DND-41 (cell line): ENCODE measurements at regions not wholly inside any gene's neighbourhood (a gene's known extent, or its start where the extent isn't known, plus 50 kb on each side); places are given as distances from the start of the nearest gene placed in this dataset.

Experiments used
- ATAC-seq: fragments of 200-7000 bp; cut with Tn5 transposase; 3 replicates; pipeline ENCODE4 v1.9.1; 2021; ENCODE audit warnings: low read depth; ENCODE audit not compliant: insufficient read depth
- DNase-seq: peaks from one replicate; pipeline ENCODE4 v3.0.0-alpha.2; 2020
- H2AFZ ChIP-seq: 2 replicates; pipeline ENCODE4 v1.6.0; 2012; ENCODE audit warnings: low read depth, low read length
- H3K27ac ChIP-seq: 2 replicates; pipeline ENCODE4 v1.5.1; 2012; ENCODE audit warnings: low read length, inconsistent platforms
- H3K27me3 ChIP-seq: fragments of 200-600 bp; sonication (generic); 2 replicates; pipeline ENCODE4 v1.6.0; 2012; ENCODE audit warnings: low read length, mild to moderate bottlenecking, inconsistent platforms; ENCODE audit not compliant: insufficient read depth, poor library complexity
- H3K36me3 ChIP-seq: 2 replicates; pipeline ENCODE4 v1.5.1; 2012; ENCODE audit warnings: low read length, inconsistent platforms; ENCODE audit not compliant: insufficient read depth
- H3K4me1 ChIP-seq: 2 replicates; pipeline ENCODE4 v1.5.1; 2012; ENCODE audit warnings: mild to moderate bottlenecking, low read length; ENCODE audit not compliant: insufficient read depth
- H3K4me2 ChIP-seq: 2 replicates; pipeline ENCODE4 v1.6.0; 2012; ENCODE audit warnings: mild to moderate bottlenecking, moderate library complexity, low read length, inconsistent platforms; ENCODE audit not compliant: insufficient read depth
- H3K4me3 ChIP-seq, 2 experiments: fragments of 200-600 bp in 1 of 2; shearing (Covaris generic) in 1 of 2; 2 replicates each; pipeline ENCODE4 v1.5.1; 2012 to 2016; ENCODE audit warnings: inconsistent platforms in 2 of 2, low read length in 2 of 2, mild to moderate bottlenecking in 2 of 2, low read depth in 1 of 2, moderate library complexity in 1 of 2
- H3K79me2 ChIP-seq: 2 replicates; pipeline ENCODE4 v1.6.0; 2012; ENCODE audit warnings: low read length, inconsistent platforms; ENCODE audit not compliant: insufficient read depth
- H3K9ac ChIP-seq: 2 replicates; pipeline ENCODE4 v1.6.0; 2012; ENCODE audit warnings: low read depth, mild to moderate bottlenecking, inconsistent platforms, low read length, moderate library complexity
- H3K9me3 ChIP-seq: 2 replicates; pipeline ENCODE4 v1.5.1; 2012; ENCODE audit warnings: low read length, moderate library complexity, mild to moderate bottlenecking, inconsistent platforms; ENCODE audit not compliant: insufficient read depth, severe bottlenecking
- H4K20me1 ChIP-seq: 2 replicates; pipeline ENCODE4 v1.6.0; 2012; ENCODE audit warnings: low read length; ENCODE audit not compliant: insufficient read depth
- EZH2 ChIP-seq: IDR thresholded peaks from 3 replicates; pipeline ENCODE4 v1.6.1; 2012; ENCODE audit warnings: borderline replicate concordance, low read depth, mild to moderate bottlenecking, moderate library complexity, low read length, inconsistent platforms; ENCODE audit not compliant: severe bottlenecking
- TF ChIP-seq, protein P1 (sequence below): IDR thresholded peaks from 2 replicates; pipeline ENCODE4 v1.5.1; 2012; ENCODE audit warnings: borderline replicate concordance, low read length, moderate library complexity, mild to moderate bottlenecking; ENCODE audit not compliant: poor library complexity, severe bottlenecking; ENCODE audit errors: extremely low read depth

- H3K4me2 ChIP-seq: no peak overlapping the region
- H3K4me1 ChIP-seq: no peaks in the 10 kb centered on the region
- peaks cover 6% of the 10 kb centered on the region for H3K9me3 ChIP-seq
- no peaks in the 10 kb centered on the region for H3K36me3 ChIP-seq
- ATAC-seq: no peak
- no peak overlapping the region for H3K4me3 ChIP-seq
- no peak overlapping the region for H3K9ac ChIP-seq
- no peaks in the 10 kb centered on the region for H3K79me2 ChIP-seq
- no peaks in the 10 kb centered on the region for H3K27me3 ChIP-seq
- H4K20me1 ChIP-seq: no peaks in the 10 kb centered on the region
- H3K27ac ChIP-seq: no peak overlapping the region
- TF ChIP-seq, protein P1, sequence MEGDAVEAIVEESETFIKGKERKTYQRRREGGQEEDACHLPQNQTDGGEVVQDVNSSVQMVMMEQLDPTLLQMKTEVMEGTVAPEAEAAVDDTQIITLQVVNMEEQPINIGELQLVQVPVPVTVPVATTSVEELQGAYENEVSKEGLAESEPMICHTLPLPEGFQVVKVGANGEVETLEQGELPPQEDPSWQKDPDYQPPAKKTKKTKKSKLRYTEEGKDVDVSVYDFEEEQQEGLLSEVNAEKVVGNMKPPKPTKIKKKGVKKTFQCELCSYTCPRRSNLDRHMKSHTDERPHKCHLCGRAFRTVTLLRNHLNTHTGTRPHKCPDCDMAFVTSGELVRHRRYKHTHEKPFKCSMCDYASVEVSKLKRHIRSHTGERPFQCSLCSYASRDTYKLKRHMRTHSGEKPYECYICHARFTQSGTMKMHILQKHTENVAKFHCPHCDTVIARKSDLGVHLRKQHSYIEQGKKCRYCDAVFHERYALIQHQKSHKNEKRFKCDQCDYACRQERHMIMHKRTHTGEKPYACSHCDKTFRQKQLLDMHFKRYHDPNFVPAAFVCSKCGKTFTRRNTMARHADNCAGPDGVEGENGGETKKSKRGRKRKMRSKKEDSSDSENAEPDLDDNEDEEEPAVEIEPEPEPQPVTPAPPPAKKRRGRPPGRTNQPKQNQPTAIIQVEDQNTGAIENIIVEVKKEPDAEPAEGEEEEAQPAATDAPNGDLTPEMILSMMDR: no peak
- TF ChIP-seq EZH2: no peak
- DNase-seq: no peak
- H2AFZ ChIP-seq: no peak overlapping the region
These were observed 181.6 kb upstream of the ADGRL2 start for GRCh38 chr1:81619156-81619555.

- ATAC-seq (no peak), DNase-seq (no peak)
- Histone ChIP-seq H3K27me3 (no peaks in the 10 kb centered on the region), H4K20me1 (no peaks in the 10 kb centered on the region), H3K4me3 (no peak overlapping the region), H3K4me1 (no peaks in the 10 kb centered on the region), H3K79me2 (no peaks in the 10 kb centered on the region), H3K27ac (no peak overlapping the region), H3K4me2 (no peak overlapping the region), H3K36me3 (no peaks in the 10 kb centered on the region), H2AFZ (no peak overlapping the region), H3K9me3 (peaks cover 6% of the 10 kb centered on the region), H3K9ac (no peak overlapping the region)
- TF ChIP-seq EZH2: no peak
- TF ChIP-seq, protein P1: no peak
These were observed 182.4 kb upstream of the ADGRL2 start for GRCh38 chr1:81618376-81618775.

- no peaks in the 10 kb centered on the region for H3K79me2 ChIP-seq
These were observed 183.3 kb upstream of the ADGRL2 start for GRCh38 chr1:81617308-81617967.

More at GRCh38 chr1:81617308-81617967, 183.3 kb upstream of the ADGRL2 start:
- no peak overlapping the region for H3K27ac ChIP-seq
- no peaks in the 10 kb centered on the region for H4K20me1 ChIP-seq
- TF ChIP-seq, protein P1: no peak
- no peak for TF ChIP-seq EZH2
- H2AFZ ChIP-seq: no peak overlapping the region
- no peak overlapping the region for H3K4me3 ChIP-seq
- DNase-seq: no peak
- H3K36me3 ChIP-seq: no peaks in the 10 kb centered on the region
- no peaks in the 10 kb centered on the region for H3K4me1 ChIP-seq
- ATAC-seq: no peak
- peaks cover 6% of the 10 kb centered on the region for H3K9me3 ChIP-seq
- H3K4me2 ChIP-seq: no peak overlapping the region
- H3K9ac ChIP-seq: no peak overlapping the region
- no peaks in the 10 kb centered on the region for H3K27me3 ChIP-seq
